Testis (tissue), 2 donors: ENCODE measurements at regions not wholly inside any gene's neighbourhood (a gene's known extent, or its start where the extent isn't known, plus 50 kb on each side); places are given as distances from the start of the nearest gene placed in this dataset.
A peak's percentile ranks its signal among the peaks of the same experiment; 100 is the strongest.

ENCODE experiments used
- DNase-seq: peaks from one replicate; pipeline ENCODE4 v3.0.0-alpha.2; 2019
- H3K27ac ChIP-seq, 2 donors: fragments of 200-600 bp; sonication (generic); one replicate each; pipeline ENCODE4 v1.5.1; 2019
- H3K27me3 ChIP-seq: fragments of 200-600 bp; sonication (generic); one replicate; pipeline ENCODE4 v1.5.1; 2019
- H3K36me3 ChIP-seq: fragments of 200-600 bp; sonication (generic); one replicate; pipeline ENCODE4 v1.5.1; 2017; ENCODE audit warnings: low read depth; ENCODE audit errors: missing control alignments
- H3K4me1 ChIP-seq: fragments of 200-600 bp; sonication (generic); one replicate; pipeline ENCODE4 v1.5.1; 2019
- H3K4me3 ChIP-seq, 2 donors: fragments of 200-600 bp; sonication (generic); one replicate each; pipeline ENCODE4 v1.5.1; 2017 to 2019
- H3K9me3 ChIP-seq: fragments of 200-600 bp; sonication (generic); one replicate; pipeline ENCODE4 v1.5.1; 2017
- CTCF ChIP-seq, 3 experiments: fragments of 450-650 bp in 2 of 3; fragments of 200-600 bp in 1 of 3; sonication (generic) in 1 of 3; IDR thresholded peaks; one replicate each; pipeline ENCODE4 v1.5.1; 2016 to 2019; ENCODE audit warnings: antibody characterized with exemption in 3 of 3, mild to moderate bottlenecking in 2 of 3, moderate library complexity in 1 of 3
- POLR2A ChIP-seq: fragments of 450-650 bp; IDR thresholded peaks from one replicate; pipeline ENCODE4 v1.6.1; 2017; ENCODE audit warnings: antibody characterized with exemption, mild to moderate bottlenecking, moderate library complexity
- WGBS, 2 donors: methylation state at CpG; one replicate each; pipeline ENCODE4 v1.1.5; 2018; 5-methylcytosine and 5-hydroxymethylcytosine counted together
- intact Hi-C: fragments of 100-400 bp; cut with DNase I; formaldehyde crosslinking; loops from one replicate; pipeline ENCODE4 v1.15.1; 2023; ENCODE audit warnings: low total_unique reads

DNA sequence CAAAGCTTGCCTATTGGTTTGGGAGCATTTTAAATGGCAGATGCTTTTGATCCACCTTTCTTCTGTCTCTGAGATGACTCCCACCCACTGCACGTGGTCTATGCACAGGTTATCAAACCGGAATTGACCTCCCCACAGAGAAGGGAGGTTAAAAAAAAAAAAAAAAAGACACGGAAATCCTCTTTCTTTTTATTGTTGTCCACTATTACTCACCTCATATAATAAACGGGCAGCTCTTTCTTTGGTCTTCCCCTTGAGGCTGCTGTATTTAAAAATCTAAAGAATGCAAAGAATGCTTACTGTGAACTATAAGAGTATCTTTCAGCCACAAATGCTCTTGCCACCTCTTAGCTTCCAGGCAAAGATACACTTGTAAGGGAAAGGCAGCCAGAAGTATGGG is 329.7 kb downstream of the NDFIP2 start:
- no peaks in the 10 kb centered on the region for H3K9me3 ChIP-seq
- H3K4me3 ChIP-seq = no peak overlapping the region
- intact Hi-C loops = no loop called here
- H3K27ac ChIP-seq = no peak overlapping the region
- DNase-seq = no peak
- 20 to 31% methylated on average over 4 of the region's 4 CpGs for WGBS, 2 donors
- peaks cover 11% of the 10 kb centered on the region for H3K4me1 ChIP-seq
- no peaks in the 10 kb centered on the region for H3K36me3 ChIP-seq
- H3K27me3 ChIP-seq = no peaks in the 10 kb centered on the region
- TF ChIP-seq CTCF (IDR thresholded peaks at IDR 0.05) (no peak), POLR2A (no peak)

- TF ChIP-seq POLR2A (no peak), CTCF (IDR thresholded peaks at IDR 0.05) (no peak)
- WGBS, 2 donors = 60 to 66% methylated on average over 4 to 5 of the region's 5 CpGs
- Histone ChIP-seq H3K27ac (no peak overlapping the region), H3K27me3 (no peaks in the 10 kb centered on the region), H3K4me3 (no peak overlapping the region), H3K4me1 (peaks cover 11% of the 10 kb centered on the region), H3K9me3 (no peaks in the 10 kb centered on the region), H3K36me3 (no peaks in the 10 kb centered on the region)
- DNase-seq = no peak
- intact Hi-C loops = no loop called here
These were observed 329.1 kb downstream of the NDFIP2 start for GRCh38 chr13:79810018-79810417.

DNA sequence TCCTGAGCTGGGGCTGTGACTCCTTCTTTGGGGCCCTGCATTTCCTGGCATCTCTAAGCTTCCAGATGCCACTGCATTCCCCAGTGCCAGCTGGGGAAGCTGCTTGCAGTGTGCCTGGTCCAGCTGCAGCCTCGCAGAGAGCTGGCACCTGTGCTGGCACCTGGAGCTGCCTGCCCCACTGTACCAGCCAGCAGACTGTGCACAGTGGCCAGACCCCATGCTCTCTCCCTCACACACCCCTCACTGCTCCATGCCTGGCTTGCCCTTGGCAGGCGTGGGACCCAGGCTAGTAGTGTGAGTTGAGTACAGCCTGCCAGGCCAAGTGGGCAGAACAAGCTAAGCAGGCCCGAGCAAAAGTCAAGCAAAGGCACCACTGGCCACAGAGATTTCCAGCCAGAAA is 327.5 kb downstream of the NDFIP2 start:
- WGBS, 2 donors = 91 to 93% methylated on average over 3 of the region's 3 CpGs
- Histone ChIP-seq H3K27me3 (no peaks in the 10 kb centered on the region), H3K9me3 (no peaks in the 10 kb centered on the region), H3K27ac (no peak overlapping the region), H3K36me3 (no peaks in the 10 kb centered on the region), H3K4me3 (no peak overlapping the region), H3K4me1 (peaks cover 11% of the 10 kb centered on the region)
- no peak for DNase-seq
- intact Hi-C loops = no loop called here
- TF ChIP-seq CTCF (IDR thresholded peaks at IDR 0.05) (no peak), POLR2A (no peak)

DNA sequence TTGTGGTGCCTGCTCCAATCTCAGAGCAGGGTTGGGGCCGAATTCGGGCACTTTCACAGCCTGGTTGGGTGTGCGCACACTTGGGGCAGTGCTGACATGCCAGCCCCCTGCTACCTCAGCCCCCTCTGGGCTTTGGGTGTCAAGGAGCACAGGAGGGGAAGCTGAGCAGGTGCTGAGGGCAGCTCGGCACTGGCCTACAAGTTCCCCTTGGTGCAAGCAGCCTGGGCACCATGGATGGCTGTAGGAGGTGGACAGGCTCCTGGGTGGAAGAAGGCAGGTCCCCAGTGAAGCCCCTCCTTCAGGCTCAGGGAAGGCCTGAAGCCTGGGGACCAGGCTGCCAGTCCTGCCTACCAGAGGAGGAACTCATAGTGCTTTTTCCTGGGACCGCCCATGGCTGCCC is 326.6 kb downstream of the NDFIP2 start:
- DNase-seq = no peak
- intact Hi-C loops = no loop called here
- Histone ChIP-seq H3K4me1 (peaks cover 11% of the 10 kb centered on the region), H3K9me3 (no peaks in the 10 kb centered on the region), H3K4me3 (no peak overlapping the region), H3K27ac (no peak overlapping the region), H3K27me3 (no peaks in the 10 kb centered on the region), H3K36me3 (no peaks in the 10 kb centered on the region)
- TF ChIP-seq POLR2A (no peak), CTCF (IDR thresholded peaks at IDR 0.05) (no peak)
- 74 to 80% methylated on average over 2 to 5 of the region's 5 CpGs for WGBS, 2 donors

GRCh38 chr13:79806821-79807220 is 325.9 kb downstream of the NDFIP2 start:
- Histone ChIP-seq H3K27me3 (no peaks in the 10 kb centered on the region), H3K36me3 (no peaks in the 10 kb centered on the region), H3K4me1 (peaks cover 11% of the 10 kb centered on the region), H3K27ac (no peak overlapping the region), H3K4me3 (no peak overlapping the region), H3K9me3 (no peaks in the 10 kb centered on the region)
- intact Hi-C loops = no loop called here
- WGBS, 2 donors = 54 to 76% methylated on average over 2 of the region's 2 CpGs
- no peak for DNase-seq
- TF ChIP-seq CTCF (IDR thresholded peaks at IDR 0.05) (peak in 1 of 3 experiments; percentile 10), POLR2A (no peak)
